ENCODE measurements at regions not wholly inside any gene's neighbourhood (a gene's known extent, or its start where the extent isn't known, plus 50 kb on each side); places are given as distances from the start of the nearest gene placed in this dataset.

GRCh38 chr13:74193391-74193790, 59.2 kb upstream of the KLF12 start:
- TF ChIP-seq CTCF (IDR thresholded peaks at IDR 0.05; ENCODE audit: extremely low read depth, missing control alignments) = no peak

GRCh38 chr13:74191410-74191809, 57.2 kb upstream of the KLF12 start:
- no peak for DNase-seq (ENCODE audit: low spot score)
- no peak for TF ChIP-seq CTCF (IDR thresholded peaks at IDR 0.05; ENCODE audit: extremely low read depth, missing control alignments)

More at GRCh38 chr13:74193391-74193790, 59.2 kb upstream of the KLF12 start:
- no peak for DNase-seq (ENCODE audit: low spot score)

DNA sequence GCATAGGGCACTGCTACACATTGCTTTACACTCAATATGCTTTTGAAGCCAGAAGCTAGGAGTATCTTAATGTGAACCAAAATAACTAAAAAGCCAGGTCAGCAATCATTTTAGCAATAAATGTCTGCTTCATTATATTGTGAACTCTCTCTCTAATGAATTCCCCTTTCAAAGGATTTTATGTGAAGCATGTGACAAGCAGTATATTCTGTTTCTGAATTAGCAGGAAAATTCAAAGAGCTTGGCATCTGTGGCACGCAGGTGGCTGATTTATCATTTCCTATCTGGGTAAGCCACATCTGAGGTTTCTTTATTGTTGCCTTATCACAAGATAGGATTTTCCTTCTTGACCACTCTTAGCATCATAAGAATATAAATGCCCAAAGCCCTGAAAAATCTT, 56.8 kb upstream of the KLF12 start:
- DNase-seq (ENCODE audit: low spot score) = no peak
- no peak for TF ChIP-seq CTCF (IDR thresholded peaks at IDR 0.05; ENCODE audit: extremely low read depth, missing control alignments)

- DNase-seq (ENCODE audit: low spot score) = no peak
- no peak for TF ChIP-seq CTCF (IDR thresholded peaks at IDR 0.05; ENCODE audit: extremely low read depth, missing control alignments)
Measured at GRCh38 chr13:74187564-74187963, 53.4 kb upstream of the KLF12 start.

- TF ChIP-seq CTCF (IDR thresholded peaks at IDR 0.05; ENCODE audit: extremely low read depth, missing control alignments) = no peak
- no peak for DNase-seq (ENCODE audit: low spot score)
Measured at GRCh38 chr13:74184283-74184682, 50.1 kb upstream of the KLF12 start.
